ENCODE measurements at regions not wholly inside any gene's neighbourhood (a gene's known extent, or its start where the extent isn't known, plus 50 kb on each side); places are given as distances from the start of the nearest gene placed in this dataset.

DNA sequence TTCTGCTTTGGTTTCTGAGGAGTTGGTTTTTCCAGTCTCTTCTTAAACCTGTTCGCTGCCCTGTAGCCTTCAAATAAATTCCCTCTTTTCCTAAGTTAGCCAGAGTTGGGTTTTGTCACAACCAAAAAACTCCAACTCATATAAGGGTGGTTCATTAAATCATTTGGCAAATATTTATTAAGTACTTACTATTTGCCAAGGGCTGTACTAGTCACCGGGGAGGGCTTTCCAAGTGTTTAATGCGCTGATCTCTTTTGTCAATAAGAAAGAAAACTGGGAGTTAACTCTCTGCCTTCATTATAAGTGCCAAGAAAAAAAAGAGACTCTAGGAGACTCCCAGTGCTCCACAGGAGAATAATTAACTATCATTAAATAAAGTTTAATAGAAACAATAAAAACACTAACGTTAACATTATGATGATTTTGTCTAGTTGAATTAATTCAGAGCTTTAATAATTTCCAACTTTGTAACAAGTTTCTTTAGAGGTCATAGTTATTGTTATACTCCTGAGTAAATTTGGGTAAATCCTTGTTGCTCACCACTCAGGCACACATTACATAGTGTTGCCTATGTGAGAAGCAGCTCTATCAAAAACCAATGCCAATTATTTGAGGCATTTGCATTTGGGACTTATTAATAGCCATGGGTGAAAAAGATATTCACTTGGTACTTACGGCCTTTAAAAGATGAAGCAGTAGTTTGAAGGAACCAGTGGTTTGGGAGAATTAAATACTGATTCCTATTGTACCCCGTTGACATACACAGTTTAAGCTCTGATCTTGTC, 122.5 kb upstream of the TEX13D start:
- TF ChIP-seq, protein P1, sequence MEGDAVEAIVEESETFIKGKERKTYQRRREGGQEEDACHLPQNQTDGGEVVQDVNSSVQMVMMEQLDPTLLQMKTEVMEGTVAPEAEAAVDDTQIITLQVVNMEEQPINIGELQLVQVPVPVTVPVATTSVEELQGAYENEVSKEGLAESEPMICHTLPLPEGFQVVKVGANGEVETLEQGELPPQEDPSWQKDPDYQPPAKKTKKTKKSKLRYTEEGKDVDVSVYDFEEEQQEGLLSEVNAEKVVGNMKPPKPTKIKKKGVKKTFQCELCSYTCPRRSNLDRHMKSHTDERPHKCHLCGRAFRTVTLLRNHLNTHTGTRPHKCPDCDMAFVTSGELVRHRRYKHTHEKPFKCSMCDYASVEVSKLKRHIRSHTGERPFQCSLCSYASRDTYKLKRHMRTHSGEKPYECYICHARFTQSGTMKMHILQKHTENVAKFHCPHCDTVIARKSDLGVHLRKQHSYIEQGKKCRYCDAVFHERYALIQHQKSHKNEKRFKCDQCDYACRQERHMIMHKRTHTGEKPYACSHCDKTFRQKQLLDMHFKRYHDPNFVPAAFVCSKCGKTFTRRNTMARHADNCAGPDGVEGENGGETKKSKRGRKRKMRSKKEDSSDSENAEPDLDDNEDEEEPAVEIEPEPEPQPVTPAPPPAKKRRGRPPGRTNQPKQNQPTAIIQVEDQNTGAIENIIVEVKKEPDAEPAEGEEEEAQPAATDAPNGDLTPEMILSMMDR (conservative IDR thresholded peaks at IDR 0.05 in 1 of 2, IDR thresholded peaks at IDR 0.05 in 1 of 2; ENCODE audit: extremely low read depth in 1 of 2, insufficient read depth in 1 of 2, low read depth in 1 of 2, low read length in 2 of 2) = no peak
- TF ChIP-seq EZH2 (IDR thresholded peaks at IDR 0.05; ENCODE audit: borderline replicate concordance, low read length) = no peak
